A549 (cell line): ENCODE measurements at regions not wholly inside any gene's neighbourhood (a gene's known extent, or its start where the extent isn't known, plus 50 kb on each side); places are given as distances from the start of the nearest gene placed in this dataset.

ENCODE experiments used
- ATAC-seq, 2 experiments: fragments of 200-7000 bp in 1 of 2; fragments of >200 bp in 1 of 2; cut with Nextera tagmentation in 1 of 2; cut with Tn5 transposase in 1 of 2; 3 replicates each; pipeline versions ENCODE4 v1.8.0 to v1.9.1; 2018 to 2020; ENCODE audit warnings: mild to moderate bottlenecking in 1 of 2, moderate library complexity in 1 of 2
- CTCF ChIA-PET: fragments of 300-600 bp; sonication (Branson Sonifier 250); formaldehyde crosslinking; extraction: SDS; loops from one replicate; lab custom pipeline; 2021; ENCODE audit warnings: antibody characterized with exemption, inconsistent platforms; lab: Yijun Ruan, JAX
- POLR2A ChIA-PET: fragments of 350-600 bp; formaldehyde crosslinking; extraction: SDS; loops from one replicate; lab custom pipeline; 2021; ENCODE audit warnings: antibody characterized with exemption, inconsistent platforms; lab: Yijun Ruan, JAX
- DNase-seq, 2 experiments: peaks; one replicate each; pipeline versions ENCODE4 v3.0.0 to v3.0.0-alpha.2; 2011 to 2016; ENCODE audit warnings: low read depth in 1 of 2, low spot score in 1 of 2
- FAIRE-seq: peaks from 2 replicates; lab custom pipeline; 2011; peaks lifted over from hg19 to GRCh38; lab: Jason Lieb, UNC
- H3K27ac ChIP-seq, 2 experiments: fragments of >200 bp; sonication (Bioruptor Twin); formaldehyde crosslinking; 3 replicates each; pipeline ENCODE4 v1.5.1; 2016 to 2017
- H3K4me1 ChIP-seq: fragments of >200 bp; sonication (Bioruptor Twin); formaldehyde crosslinking; 3 replicates; pipeline ENCODE4 v1.6.1; 2016
- H3K4me2 ChIP-seq: fragments of >200 bp; sonication (Bioruptor Twin); formaldehyde crosslinking; 3 replicates; pipeline ENCODE4 v1.6.1; 2016
- H3K4me3 ChIP-seq: fragments of >200 bp; sonication (Bioruptor Twin); formaldehyde crosslinking; 3 replicates; pipeline ENCODE4 v1.5.1; 2016
- H3K9me3 ChIP-seq: fragments of >200 bp; sonication (Bioruptor Twin); formaldehyde crosslinking; 3 replicates; pipeline ENCODE4 v1.6.1; 2016
- BHLHE40 ChIP-seq: IDR thresholded peaks from 2 replicates; pipeline ENCODE4 v1.6.1; 2012; ENCODE audit warnings: low read depth, low read length, inconsistent platforms
- CBX8 ChIP-seq: fragments of 200-600 bp; sonication (generic); IDR thresholded peaks from 2 replicates; pipeline ENCODE4 v1.6.1; 2016
- CHD4 ChIP-seq: fragments of 200-600 bp; sonication (generic); IDR thresholded peaks from 2 replicates; pipeline ENCODE4 v1.6.1; 2016; ENCODE audit warnings: antibody characterized with exemption, mild to moderate bottlenecking, borderline replicate concordance
- EHF ChIP-seq: fragments of 250-450 bp; sonication (Bioruptor Pico); IDR thresholded peaks from 2 replicates; pipeline ENCODE4 v1.5.0; 2020; ENCODE audit warnings: mild to moderate bottlenecking
- FOSB ChIP-seq: fragments of 250-450 bp; sonication (Bioruptor Pico); IDR thresholded peaks from 2 replicates; pipeline ENCODE4 v1.5.0; 2020; ENCODE audit warnings: mild to moderate bottlenecking, moderate library complexity
- FOSL2 ChIP-seq, 2 experiments: fragments of 450-650 bp in 1 of 2; fragments of >200 bp in 1 of 2; sonication (Bioruptor Twin) in 1 of 2; formaldehyde crosslinking; IDR thresholded peaks; 2 replicates each; pipeline versions ENCODE4 v1.5.0 to v1.6.1; 2016 to 2020; ENCODE audit warnings: mild to moderate bottlenecking in 1 of 2, moderate library complexity in 1 of 2
- GATA3 ChIP-seq: IDR thresholded peaks from 2 replicates; pipeline ENCODE4 v1.6.1; 2012; ENCODE audit warnings: borderline replicate concordance
- KDM5A ChIP-seq: fragments of 200-600 bp; sonication (generic); IDR thresholded peaks from 2 replicates; pipeline ENCODE4 v1.6.1; 2016; ENCODE audit warnings: antibody characterized with exemption, mild to moderate bottlenecking
- MAFK ChIP-seq: fragments of 450-650 bp; IDR thresholded peaks from 2 replicates; pipeline ENCODE4 v1.6.1; 2014; ENCODE audit not compliant: partially characterized antibody
- MYC ChIP-seq: IDR thresholded peaks from 2 replicates; pipeline ENCODE4 v1.6.1; 2012; ENCODE audit warnings: mild to moderate bottlenecking, inconsistent platforms, low read length, improper control_type of control experiment, borderline replicate concordance
- POLR2AphosphoS2 ChIP-seq: conservative IDR thresholded peaks from 2 replicates; pipeline ENCODE4 v1.6.1; 2012; ENCODE audit warnings: low read length, improper control_type of control experiment, inconsistent platforms
- RCOR1 ChIP-seq: fragments of 150-350 bp; IDR thresholded peaks from 2 replicates; pipeline ENCODE4 v1.6.1; 2014; ENCODE audit warnings: antibody characterized with exemption, low read length, low read depth
- SMC3 ChIP-seq: fragments of >200 bp; sonication (Bioruptor Twin); formaldehyde crosslinking; IDR thresholded peaks from 3 replicates; pipeline ENCODE4 v1.6.1; 2018; ENCODE audit warnings: inconsistent platforms
- TFCP2L1 ChIP-seq: fragments of 250-450 bp; sonication (Bioruptor Pico); IDR thresholded peaks from 2 replicates; pipeline ENCODE4 v1.5.0; 2021; ENCODE audit warnings: mild to moderate bottlenecking
- TP53 ChIP-seq: fragments of 250-450 bp; sonication (Bioruptor Pico); IDR thresholded peaks from 2 replicates; pipeline ENCODE4 v1.5.0; 2021; ENCODE audit warnings: mild to moderate bottlenecking, moderate library complexity
- USF2 ChIP-seq: fragments of 450-650 bp; IDR thresholded peaks from 2 replicates; pipeline ENCODE4 v1.6.1; 2014; ENCODE audit warnings: antibody characterized with exemption
- ZC3H11A ChIP-seq: fragments of 450-650 bp; IDR thresholded peaks from 2 replicates; pipeline ENCODE4 v1.6.1; 2014; ENCODE audit warnings: antibody characterized with exemption, mild to moderate bottlenecking
- ZSCAN20 ChIP-seq: fragments of 250-450 bp; sonication (Bioruptor Pico); IDR thresholded peaks from 2 replicates; pipeline ENCODE4 v1.8.0; 2022; ENCODE audit warnings: mild to moderate bottlenecking, moderate library complexity
- WGBS: methylation state at CpG from one replicate; pipeline ENCODE4 v1.1.6; 2017; ENCODE audit errors: missing lambda C conversion rate; 5-methylcytosine and 5-hydroxymethylcytosine counted together
- TF ChIP-seq, protein P1 (sequence below): fragments of >200 bp; sonication (Bioruptor Twin); formaldehyde crosslinking; IDR thresholded peaks from 2 replicates; pipeline ENCODE4 v1.6.1; 2016
- TF ChIP-seq, protein P2 (sequence below): IDR thresholded peaks from 2 replicates; pipeline ENCODE4 v1.6.1; 2012

DNA sequence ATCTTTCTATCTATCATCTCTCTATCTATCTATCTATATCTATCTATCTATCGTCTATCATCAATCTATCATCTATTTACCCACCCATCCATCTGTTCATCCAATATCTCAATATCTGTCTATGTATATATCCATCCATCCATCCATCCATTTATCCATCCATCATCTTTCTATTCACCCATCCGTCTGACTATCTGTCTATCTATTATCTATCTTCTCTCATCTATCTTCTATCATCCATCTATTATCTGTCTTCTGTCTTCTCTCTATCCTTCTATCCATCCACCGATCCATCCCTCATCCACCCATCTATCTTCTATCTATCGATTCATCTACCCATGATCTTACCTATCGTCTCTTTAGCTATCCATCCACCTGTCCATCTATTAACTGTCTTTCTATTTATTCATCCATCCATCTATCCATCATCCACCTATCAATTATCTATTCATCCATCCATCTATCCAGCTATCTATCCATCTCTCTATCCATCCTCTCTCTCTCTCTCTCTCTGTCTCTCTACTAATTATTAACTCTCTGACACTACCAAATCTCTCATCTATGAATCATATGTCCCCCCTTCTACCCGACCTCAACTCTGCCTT, 89.1 kb downstream of the DHCR7 start:
- WGBS = 29% methylated on average over 6 of the region's 6 CpGs
- H3K4me3 ChIP-seq = no peak overlapping the region
- H3K4me1 ChIP-seq = no peaks in the 10 kb centered on the region
- no peaks in the 10 kb centered on the region for H3K9me3 ChIP-seq
- ATAC-seq (no peak), DNase-seq (no peak), FAIRE-seq (no peak)
- no peak overlapping the region for H3K27ac ChIP-seq
- TF ChIP-seq GATA3 (no peak), CHD4 (no peak), FOSB (CRISPR knock-in tag) (no peak), FOSL2 (IDR thresholded peaks at IDR 0.05) (no peak), FOSL2 (CRISPR knock-in tag; IDR thresholded peaks at IDR 0.05) (no peak), TP53 (no peak), ZSCAN20 (CRISPR knock-in tag) (no peak), EHF (no peak), BHLHE40 (no peak), USF2 (no peak), POLR2AphosphoS2 (no peak), RCOR1 (no peak), KDM5A (no peak), TFCP2L1 (CRISPR knock-in tag) (no peak), SMC3 (no peak), CBX8 (no peak)
- TF ChIP-seq, protein P1, sequence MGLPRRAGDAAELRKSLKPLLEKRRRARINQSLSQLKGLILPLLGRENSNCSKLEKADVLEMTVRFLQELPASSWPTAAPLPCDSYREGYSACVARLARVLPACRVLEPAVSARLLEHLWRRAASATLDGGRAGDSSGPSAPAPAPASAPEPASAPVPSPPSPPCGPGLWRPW = no peak
- TF ChIP-seq, protein P2, sequence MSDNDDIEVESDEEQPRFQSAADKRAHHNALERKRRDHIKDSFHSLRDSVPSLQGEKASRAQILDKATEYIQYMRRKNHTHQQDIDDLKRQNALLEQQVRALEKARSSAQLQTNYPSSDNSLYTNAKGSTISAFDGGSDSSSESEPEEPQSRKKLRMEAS = no peak
- ChIA-PET CTCF (interaction anchor here (0.7 to 1.5 kb wide), 5 partner anchors 10 to 545 kb away, joined by 3 read pairs; no protein-coding TSS in a partner anchor), POLR2A (no interaction called here)
- H3K4me2 ChIP-seq = no peak overlapping the region

DNA sequence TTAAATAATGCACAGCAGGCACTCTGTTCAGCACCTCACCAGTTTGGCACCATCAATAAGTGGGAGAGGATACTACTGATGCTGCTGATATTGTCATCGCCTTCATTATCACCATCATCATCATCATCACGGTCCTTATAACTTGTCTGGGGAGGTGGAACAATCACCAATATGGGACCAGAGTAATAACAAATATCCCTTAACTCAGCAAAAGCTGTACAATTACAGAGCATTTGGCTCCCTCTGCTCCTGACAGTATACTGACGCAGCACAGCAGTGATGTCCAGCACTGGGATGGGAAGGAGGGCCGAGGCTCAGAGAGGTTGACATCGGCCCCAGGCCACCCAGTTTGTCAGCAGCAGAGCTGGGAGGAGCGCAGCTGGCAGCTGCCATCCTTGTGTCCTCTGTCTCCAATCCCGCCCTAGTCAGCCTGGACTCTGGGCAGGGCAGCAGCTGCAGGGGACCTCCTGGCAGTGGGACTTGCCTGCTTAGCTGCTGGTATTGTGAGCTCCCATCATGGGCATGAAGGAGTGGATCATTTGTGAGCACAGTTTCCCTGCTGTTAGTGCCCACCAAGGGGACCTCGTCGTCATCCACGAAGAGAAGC, 90.0 kb downstream of the DHCR7 start:
- no peaks in the 10 kb centered on the region for H3K4me1 ChIP-seq
- H3K4me3 ChIP-seq = no peak overlapping the region
- no peak overlapping the region for H3K27ac ChIP-seq
- TF ChIP-seq, protein P1 = no peak
- peak; percentile 61 for TF ChIP-seq MAFK
- no peaks in the 10 kb centered on the region for H3K9me3 ChIP-seq
- ChIA-PET POLR2A (no interaction called here), CTCF (interaction anchor here (0.7 to 1.5 kb wide), 4 partner anchors 11 to 107 kb away, joined by 3 read pairs; no protein-coding TSS in a partner anchor)
- ATAC-seq (no peak), FAIRE-seq (no peak), DNase-seq (no peak)
- H3K4me2 ChIP-seq = no peak overlapping the region
- 28% methylated on average over 8 of the region's 10 CpGs for WGBS

DNA sequence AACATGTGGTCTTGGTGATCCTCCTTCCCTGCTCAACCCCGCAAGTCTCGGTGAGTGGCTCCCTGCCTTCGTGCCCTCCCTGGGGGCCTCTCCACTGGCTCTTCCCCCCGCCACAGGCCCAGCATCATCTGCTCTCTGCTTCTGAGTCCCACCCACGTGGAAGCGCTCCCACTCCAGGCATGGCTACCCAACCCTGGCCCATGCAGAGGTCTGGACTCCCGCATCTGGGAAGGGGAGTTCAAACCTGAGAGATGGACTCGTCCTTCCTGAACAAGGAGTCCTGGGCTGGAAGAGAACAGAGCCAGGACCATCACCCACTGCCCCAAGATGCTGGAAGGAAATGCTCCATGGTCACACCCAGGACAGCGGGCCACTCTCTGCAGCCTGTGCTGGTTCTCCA, 90.8 kb downstream of the DHCR7 start:
- ChIA-PET CTCF (no interaction called here), POLR2A (no interaction called here)
- ATAC-seq (no peak), DNase-seq (no peak), FAIRE-seq (no peak)
- Histone ChIP-seq H3K9me3 (no peaks in the 10 kb centered on the region), H3K4me2 (no peak overlapping the region), H3K27ac (no peak overlapping the region), H3K4me1 (no peaks in the 10 kb centered on the region), H3K4me3 (no peak overlapping the region)
- WGBS = 37% methylated on average over 8 of the region's 9 CpGs
- TF ChIP-seq USF2 (no peak), MYC (no peak), ZC3H11A (no peak), ZSCAN20 (CRISPR knock-in tag) (no peak)
